Mammary epithelial cell (primary cell): ENCODE measurements at regions not wholly inside any gene's neighbourhood (a gene's known extent, or its start where the extent isn't known, plus 50 kb on each side); places are given as distances from the start of the nearest gene placed in this dataset.

Experiments used
- CTCF ChIP-seq, 2 donors: IDR thresholded peaks in 1 of 2; conservative IDR thresholded peaks in 1 of 2; 2 replicates each; pipeline ENCODE4 v1.5.1; 2011 to 2012; ENCODE audit warnings: inconsistent platforms in 2 of 2, low read length in 2 of 2, mild to moderate bottlenecking in 2 of 2, control low read depth in 1 of 2, low read depth in 1 of 2; ENCODE audit not compliant: insufficient read depth in 1 of 2; ENCODE audit errors: extremely low read depth in 1 of 2
- EZH2 ChIP-seq: IDR thresholded peaks from 2 replicates; pipeline ENCODE4 v1.6.1; 2012; ENCODE audit warnings: low read length, inconsistent platforms, borderline replicate concordance

GRCh38 chr2:48912110-48912509 lies 156.6 kb upstream of the LHCGR start:
- TF ChIP-seq CTCF (conservative IDR thresholded peaks at IDR 0.05 in 1 of 2, IDR thresholded peaks at IDR 0.05 in 1 of 2; ENCODE audit: extremely low read depth in 1 of 2, insufficient read depth in 1 of 2, low read depth in 1 of 2, low read length in 2 of 2), result no peak
- no peak for TF ChIP-seq EZH2
